ENCODE measurements at regions not wholly inside any gene's neighbourhood (a gene's known extent, or its start where the extent isn't known, plus 50 kb on each side); places are given as distances from the start of the nearest gene placed in this dataset.

DNA sequence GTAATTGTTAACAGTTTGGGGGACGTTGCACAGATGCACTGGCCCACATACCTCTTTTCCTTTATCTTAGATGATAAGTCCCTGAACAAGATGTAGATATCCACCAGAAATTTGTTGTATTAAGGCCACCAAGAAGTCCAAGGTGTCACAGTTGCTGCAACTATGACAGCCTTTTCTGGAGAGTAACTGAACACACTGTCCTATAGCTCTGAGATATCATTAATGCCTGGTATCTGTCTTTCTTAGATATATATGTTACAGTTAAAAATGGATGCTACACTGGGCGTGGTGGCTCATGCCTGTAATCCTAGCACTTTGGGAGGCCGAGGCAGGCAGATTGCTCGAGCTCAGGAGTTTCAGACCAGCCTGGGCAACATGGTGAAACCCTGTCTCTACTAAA is 77.8 kb upstream of the PRDX4 start:
- CTCF ChIA-PET: no interaction called here
- dilution Hi-C loops (cut with MboI; ENCODE audit: extremely low pct_ligation_motif_present, low sequenced_read_pairs): no loop called here
- no peak for DNase-seq (ENCODE audit: low read depth, low spot score)
- no peak overlapping the region for H2AFZ ChIP-seq (ENCODE audit: low read depth, low read length)
- no peak overlapping the region for H3K27ac ChIP-seq (ENCODE audit: insufficient read depth, low read depth, low read length)
- no peak for FAIRE-seq
- BruUV-seq (replicated peaks): no TSS peak
- no peaks in the 10 kb centered on the region for H3K9me3 ChIP-seq (replicated peaks; ENCODE audit: control insufficient read depth, insufficient read depth, low read length)
- no peaks in the 10 kb centered on the region for H3K4me1 ChIP-seq (ENCODE audit: control insufficient read depth, extremely low read depth, insufficient read depth, low read length)
- no peak overlapping the region for H3K4me3 ChIP-seq (replicated peaks in 1 of 3; ENCODE audit: insufficient read depth in 1 of 3, low read depth in 1 of 3, low read length in 3 of 3)
- no peaks in the 10 kb centered on the region for H3K36me3 ChIP-seq (ENCODE audit: control insufficient read depth in 2 of 2, extremely low read depth in 1 of 2, insufficient read depth in 2 of 2, low read length in 2 of 2)
- intact Hi-C loops (cut with micrococcal nuclease): no loop called here
- TF ChIP-seq EZH2 (IDR thresholded peaks at IDR 0.05; ENCODE audit: borderline replicate concordance, low read depth, low read length, severe bottlenecking): no peak
- TF ChIP-seq POLR2AphosphoS5 (IDR thresholded peaks at IDR 0.05; ENCODE audit: insufficient read depth, low read depth, low read length): no peak
- no peak for TF ChIP-seq GATA2 (IDR thresholded peaks at IDR 0.05; ENCODE audit: insufficient read depth, insufficient read length, low read depth, low read length)
- no peak for TF ChIP-seq CTCF (IDR thresholded peaks at IDR 0.05; ENCODE audit: extremely low read depth in 1 of 2, insufficient read depth in 1 of 2, low read depth in 1 of 2, low read length in 2 of 2)
- no peak for TF ChIP-seq MAX (IDR thresholded peaks at IDR 0.05; ENCODE audit: insufficient read depth, insufficient read length)
- no peak for TF ChIP-seq MYC (IDR thresholded peaks at IDR 0.05; ENCODE audit: low read depth, low read length)
- TF ChIP-seq FOS (IDR thresholded peaks at IDR 0.05; ENCODE audit: borderline replicate concordance, insufficient read depth, low read length): no peak
- TF ChIP-seq POLR2A (IDR thresholded peaks at IDR 0.05; ENCODE audit: low read depth, low read length): no peak
- no peak for TF ChIP-seq JUN (IDR thresholded peaks at IDR 0.05; ENCODE audit: borderline replicate concordance, insufficient read depth, insufficient read length, low read depth)
- POLR2A ChIA-PET: no interaction called here
- no peaks in the 10 kb centered on the region for H4K20me1 ChIP-seq (replicated peaks; ENCODE audit: control insufficient read depth, extremely low read depth, insufficient read depth, low read length)
- H3K27me3 ChIP-seq (ENCODE audit: control insufficient read depth in 2 of 2, insufficient read depth in 2 of 2, low read length in 2 of 2): no peaks in the 10 kb centered on the region
- no peaks in the 10 kb centered on the region for H3K79me2 ChIP-seq (ENCODE audit: control insufficient read depth, insufficient read depth, low read length)
- no peaks in the 10 kb centered on the region for H3K9me1 ChIP-seq (replicated peaks; ENCODE audit: control insufficient read depth, extremely low read depth, insufficient read depth, low read length)
- no peak overlapping the region for H3K9ac ChIP-seq (replicated peaks; ENCODE audit: extremely low read depth, insufficient read depth, low read length)
- H3K4me2 ChIP-seq (ENCODE audit: insufficient read depth, low read length): no peak overlapping the region

Measured in endothelial cell of umbilical vein (primary cell).